ENCODE measurements at regions not wholly inside any gene's neighbourhood (a gene's known extent, or its start where the extent isn't known, plus 50 kb on each side); places are given as distances from the start of the nearest gene placed in this dataset.

DNA sequence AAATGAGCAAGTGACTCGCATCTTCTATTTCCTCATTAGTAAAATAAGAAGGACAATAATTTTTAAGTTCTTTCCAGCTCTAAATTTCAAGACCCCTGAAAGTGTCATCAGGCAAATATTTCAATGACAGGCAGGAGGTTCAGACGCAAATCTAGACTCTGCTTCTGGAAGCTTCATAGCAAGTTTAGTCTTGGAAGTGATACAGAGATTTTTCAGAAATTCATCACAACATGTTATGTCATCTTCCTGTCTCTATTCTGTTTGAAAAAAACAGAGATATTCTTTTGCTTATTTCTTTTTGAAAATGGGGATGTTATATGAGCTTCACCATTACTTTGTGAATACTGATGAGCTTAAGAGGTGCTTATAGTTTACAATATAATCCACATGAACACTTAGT lies 74.0 kb downstream of the C3orf85 start:
- no peak overlapping the region for H3K9ac ChIP-seq (ENCODE audit: insufficient read length, low read depth)

GRCh38 chr3:109211941-109212340 lies 75.4 kb downstream of the C3orf85 start:
- Histone ChIP-seq H3K9me3 (ENCODE audit: insufficient read depth, low read length) (no peaks in the 10 kb centered on the region), H3K27me3 (ENCODE audit: insufficient read depth, insufficient read length) (no peaks in the 10 kb centered on the region), H3K9ac (ENCODE audit: insufficient read length, low read depth) (no peak overlapping the region), H3K4me1 (ENCODE audit: insufficient read depth, insufficient read length) (no peaks in the 10 kb centered on the region), H3K36me3 (ENCODE audit: insufficient read depth, insufficient read length, low read length) (no peaks in the 10 kb centered on the region), H3K4me3 (ENCODE audit: insufficient read length, low read depth) (no peak overlapping the region)
- no peak for DNase-seq (ENCODE audit: low read depth, low spot score)
- TF ChIP-seq ZNF274 (IDR thresholded peaks at IDR 0.05; ENCODE audit: low read depth, low read length) (no peak), SUZ12 (IDR thresholded peaks at IDR 0.05; ENCODE audit: extremely low read depth, insufficient read depth, insufficient read length) (no peak), YY1 (IDR thresholded peaks at IDR 0.05; ENCODE audit: insufficient read depth, insufficient read length) (no peak)

More for the DNA sequence above, 74.0 kb downstream of the C3orf85 start:
- Histone ChIP-seq H3K27me3 (ENCODE audit: insufficient read depth, insufficient read length) (no peaks in the 10 kb centered on the region), H3K36me3 (ENCODE audit: insufficient read depth, insufficient read length, low read length) (no peaks in the 10 kb centered on the region), H3K9me3 (ENCODE audit: insufficient read depth, low read length) (no peaks in the 10 kb centered on the region), H3K4me1 (ENCODE audit: insufficient read depth, insufficient read length) (no peaks in the 10 kb centered on the region), H3K4me3 (ENCODE audit: insufficient read length, low read depth) (no peak overlapping the region)
- DNase-seq (ENCODE audit: low read depth, low spot score), result no peak
- TF ChIP-seq ZNF274 (IDR thresholded peaks at IDR 0.05; ENCODE audit: low read depth, low read length), result no peak
- TF ChIP-seq YY1 (IDR thresholded peaks at IDR 0.05; ENCODE audit: insufficient read depth, insufficient read length), result no peak
- no peak for TF ChIP-seq SUZ12 (IDR thresholded peaks at IDR 0.05; ENCODE audit: extremely low read depth, insufficient read depth, insufficient read length)

DNA sequence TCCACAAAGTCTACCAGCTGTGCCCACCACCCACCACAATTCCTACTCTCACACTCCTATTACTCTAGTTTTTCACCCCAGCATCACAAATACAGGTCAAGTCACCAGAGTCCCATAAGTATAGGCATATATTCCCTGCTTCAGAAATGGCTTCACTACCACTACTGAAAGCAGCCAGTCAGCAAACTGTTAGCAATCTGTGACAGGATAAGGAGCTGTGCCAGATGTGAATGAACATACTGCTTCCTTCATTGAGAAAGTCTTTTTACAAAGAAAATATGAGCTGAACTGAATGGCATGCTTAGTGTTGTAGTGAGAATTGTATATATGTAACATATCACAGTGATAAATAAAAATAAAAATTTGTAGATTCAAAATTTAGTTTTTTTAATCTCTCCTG lies 76.8 kb downstream of the C3orf85 start:
- no peak for DNase-seq (ENCODE audit: low read depth, low spot score)
- Histone ChIP-seq H3K36me3 (ENCODE audit: insufficient read depth, insufficient read length, low read length) (no peaks in the 10 kb centered on the region), H3K4me1 (ENCODE audit: insufficient read depth, insufficient read length) (no peaks in the 10 kb centered on the region), H3K4me3 (ENCODE audit: insufficient read length, low read depth) (no peak overlapping the region), H3K9me3 (ENCODE audit: insufficient read depth, low read length) (peaks cover 9% of the 10 kb centered on the region; the same call in 1 of the 2 replicates), H3K9ac (ENCODE audit: insufficient read length, low read depth) (no peak overlapping the region), H3K27me3 (ENCODE audit: insufficient read depth, insufficient read length) (no peaks in the 10 kb centered on the region)
- TF ChIP-seq ZNF274 (IDR thresholded peaks at IDR 0.05; ENCODE audit: low read depth, low read length), result no peak
- no peak for TF ChIP-seq SUZ12 (IDR thresholded peaks at IDR 0.05; ENCODE audit: extremely low read depth, insufficient read depth, insufficient read length)
- no peak for TF ChIP-seq YY1 (IDR thresholded peaks at IDR 0.05; ENCODE audit: insufficient read depth, insufficient read length)

DNA sequence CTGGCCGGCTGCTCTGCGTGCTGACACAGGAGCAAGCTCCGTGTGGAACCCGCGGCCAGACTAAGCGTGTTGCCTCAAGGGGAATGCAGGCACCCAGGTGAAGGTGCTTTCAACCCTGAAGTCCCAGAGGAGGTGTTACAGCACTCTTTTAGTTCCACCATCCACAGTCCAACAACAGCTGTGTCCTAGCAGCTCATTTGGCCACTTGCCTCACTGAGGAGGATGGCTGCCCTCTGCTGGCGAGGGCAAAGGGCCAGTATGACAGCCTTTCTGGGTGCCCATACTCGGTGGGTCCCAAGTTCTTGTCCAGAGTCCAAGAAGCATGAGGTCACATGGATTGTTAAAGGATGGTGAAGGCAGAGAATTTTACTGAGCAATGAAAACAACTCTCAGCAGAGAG lies 87.8 kb downstream of the C3orf85 start:
- Histone ChIP-seq H3K27me3 (ENCODE audit: insufficient read depth, insufficient read length) (no peaks in the 10 kb centered on the region), H3K36me3 (ENCODE audit: insufficient read depth, insufficient read length, low read length) (no peaks in the 10 kb centered on the region), H3K9me3 (ENCODE audit: insufficient read depth, low read length) (peaks cover under 1% of the 10 kb centered on the region; the same call in 1 of the 2 replicates), H3K4me1 (ENCODE audit: insufficient read depth, insufficient read length) (no peaks in the 10 kb centered on the region), H3K4me3 (ENCODE audit: insufficient read length, low read depth) (no peak overlapping the region), H3K9ac (ENCODE audit: insufficient read length, low read depth) (no peak overlapping the region)
- TF ChIP-seq ZNF274 (IDR thresholded peaks at IDR 0.05; ENCODE audit: low read depth, low read length) (no peak), YY1 (IDR thresholded peaks at IDR 0.05; ENCODE audit: insufficient read depth, insufficient read length) (no peak), SUZ12 (IDR thresholded peaks at IDR 0.05; ENCODE audit: extremely low read depth, insufficient read depth, insufficient read length) (no peak)
- DNase-seq (ENCODE audit: low read depth, low spot score), result no peak

GRCh38 chr3:109225516-109225915 lies 89.0 kb downstream of the C3orf85 start:
- Histone ChIP-seq H3K4me1 (ENCODE audit: insufficient read depth, insufficient read length) (no peaks in the 10 kb centered on the region), H3K27me3 (ENCODE audit: insufficient read depth, insufficient read length) (no peaks in the 10 kb centered on the region), H3K36me3 (ENCODE audit: insufficient read depth, insufficient read length, low read length) (no peaks in the 10 kb centered on the region), H3K9ac (ENCODE audit: insufficient read length, low read depth) (no peak overlapping the region), H3K9me3 (ENCODE audit: insufficient read depth, low read length) (no peaks in the 10 kb centered on the region), H3K4me3 (ENCODE audit: insufficient read length, low read depth) (no peak overlapping the region)
- TF ChIP-seq ZNF274 (IDR thresholded peaks at IDR 0.05; ENCODE audit: low read depth, low read length) (no peak), SUZ12 (IDR thresholded peaks at IDR 0.05; ENCODE audit: extremely low read depth, insufficient read depth, insufficient read length) (no peak), YY1 (IDR thresholded peaks at IDR 0.05; ENCODE audit: insufficient read depth, insufficient read length) (no peak)
- DNase-seq (ENCODE audit: low read depth, low spot score), result no peak

DNA sequence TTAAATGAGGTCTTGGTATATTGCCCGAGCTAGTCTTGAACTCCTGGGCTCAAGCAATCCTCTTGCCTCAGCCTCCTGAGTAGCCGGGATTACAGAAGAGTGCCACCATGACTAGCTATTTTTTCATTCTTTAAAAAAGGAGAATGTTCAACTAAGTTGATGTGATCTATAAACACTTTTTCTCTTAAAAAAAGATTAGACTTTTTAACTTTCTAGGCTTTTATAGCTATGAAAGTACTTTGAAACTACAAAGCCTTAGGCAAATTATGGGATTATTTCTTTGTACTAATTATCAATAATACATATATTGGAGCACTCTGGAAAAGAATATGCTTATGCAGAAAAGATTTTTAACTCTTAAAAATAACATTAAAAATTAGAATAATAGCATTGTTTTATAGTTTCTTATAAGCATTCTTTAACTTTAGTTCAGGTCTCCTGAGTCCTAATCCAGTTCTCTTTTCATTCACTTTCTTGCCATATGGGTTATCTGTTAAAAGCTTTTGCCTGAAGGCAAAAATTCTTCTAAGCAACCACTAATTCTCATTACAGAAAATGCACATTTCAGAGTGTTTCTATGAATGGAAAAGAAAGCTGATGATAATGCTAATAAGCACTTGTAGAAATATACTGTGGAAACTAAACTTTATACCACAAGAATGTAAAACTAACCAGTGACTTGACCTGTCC lies 87.8 kb downstream of the DPPA2 start:
- Histone ChIP-seq H3K27me3 (ENCODE audit: insufficient read depth, insufficient read length) (no peaks in the 10 kb centered on the region), H3K36me3 (ENCODE audit: insufficient read depth, insufficient read length, low read length) (no peaks in the 10 kb centered on the region), H3K4me3 (ENCODE audit: insufficient read length, low read depth) (no peak overlapping the region), H3K9me3 (ENCODE audit: insufficient read depth, low read length) (peaks cover 13% of the 10 kb centered on the region; the same call in 1 of the 2 replicates), H3K4me1 (ENCODE audit: insufficient read depth, insufficient read length) (no peaks in the 10 kb centered on the region), H3K9ac (ENCODE audit: insufficient read length, low read depth) (no peak overlapping the region)
- TF ChIP-seq ZNF274 (IDR thresholded peaks at IDR 0.05; ENCODE audit: low read depth, low read length) (no peak), SUZ12 (IDR thresholded peaks at IDR 0.05; ENCODE audit: extremely low read depth, insufficient read depth, insufficient read length) (no peak), YY1 (IDR thresholded peaks at IDR 0.05; ENCODE audit: insufficient read depth, insufficient read length) (no peak)
- no peak for DNase-seq (ENCODE audit: low read depth, low spot score)

DNA sequence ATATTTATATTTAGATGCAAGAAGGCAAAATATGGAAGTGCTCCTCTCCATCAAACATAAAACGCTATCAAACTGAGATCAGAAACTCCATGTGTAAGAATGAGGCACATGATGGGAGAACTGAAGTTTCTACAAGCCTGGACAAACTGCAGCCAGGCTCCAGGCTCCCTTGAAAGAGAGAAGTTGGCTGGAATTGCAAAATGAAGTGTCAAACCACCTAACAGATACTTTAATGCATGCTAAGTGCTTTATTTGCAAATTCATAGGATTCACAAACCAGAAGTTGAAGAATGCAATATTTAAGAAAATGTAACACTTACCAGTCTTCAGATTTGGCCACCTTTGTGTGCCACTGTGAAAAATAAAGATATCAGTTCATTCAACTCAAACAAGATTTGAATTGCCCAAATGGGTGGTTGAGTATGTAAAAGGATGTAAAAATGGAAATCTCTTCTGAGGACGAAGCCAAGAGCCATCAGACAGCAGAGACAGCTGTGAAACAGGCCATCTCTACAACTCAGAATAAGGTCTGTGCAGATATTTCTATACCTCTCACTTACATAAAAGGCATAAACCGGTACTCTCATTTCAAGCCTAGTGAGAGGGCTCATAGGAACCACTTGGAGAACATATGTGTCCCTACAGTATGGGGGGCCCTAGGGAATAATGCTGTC lies 87.0 kb downstream of the DPPA2 start:
- peaks cover 13% of the 10 kb centered on the region; the same call in 1 of the 2 replicates for H3K9me3 ChIP-seq (ENCODE audit: insufficient read depth, low read length)
- no peaks in the 10 kb centered on the region for H3K4me1 ChIP-seq (ENCODE audit: insufficient read depth, insufficient read length)
- no peak for TF ChIP-seq YY1 (IDR thresholded peaks at IDR 0.05; ENCODE audit: insufficient read depth, insufficient read length)
- no peak for TF ChIP-seq SUZ12 (IDR thresholded peaks at IDR 0.05; ENCODE audit: extremely low read depth, insufficient read depth, insufficient read length)
- TF ChIP-seq ZNF274 (IDR thresholded peaks at IDR 0.05; ENCODE audit: low read depth, low read length), result no peak
- no peak for DNase-seq (ENCODE audit: low read depth, low spot score)
- no peak overlapping the region for H3K4me3 ChIP-seq (ENCODE audit: insufficient read length, low read depth)
- H3K36me3 ChIP-seq (ENCODE audit: insufficient read depth, insufficient read length, low read length), result no peaks in the 10 kb centered on the region
- H3K27me3 ChIP-seq (ENCODE audit: insufficient read depth, insufficient read length), result no peaks in the 10 kb centered on the region
- H3K9ac ChIP-seq (ENCODE audit: insufficient read length, low read depth), result no peak overlapping the region
